ENCODE measurements at regions not wholly inside any gene's neighbourhood (a gene's known extent, or its start where the extent isn't known, plus 50 kb on each side); places are given as distances from the start of the nearest gene placed in this dataset.

DNA sequence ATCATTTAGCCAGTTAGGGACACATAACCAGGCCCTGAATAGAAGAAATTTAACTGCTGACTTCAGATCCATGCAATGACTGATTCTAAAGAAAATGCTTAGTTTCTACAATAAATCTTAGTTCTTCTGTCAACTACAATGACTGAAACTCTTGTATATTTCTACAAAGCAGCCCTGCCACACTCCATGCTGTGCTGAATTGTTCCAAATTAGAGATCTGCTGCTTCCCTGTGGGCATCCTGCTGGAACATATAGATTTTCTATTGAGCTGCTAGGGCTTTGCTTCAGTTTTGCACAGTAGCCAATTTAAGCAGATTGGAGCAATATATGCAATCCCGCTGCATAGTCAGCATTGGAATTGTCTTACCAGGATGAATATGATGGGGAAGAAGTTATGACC is 312.8 kb upstream of the SMIM31 start:
- no peak for DNase-seq

DNA sequence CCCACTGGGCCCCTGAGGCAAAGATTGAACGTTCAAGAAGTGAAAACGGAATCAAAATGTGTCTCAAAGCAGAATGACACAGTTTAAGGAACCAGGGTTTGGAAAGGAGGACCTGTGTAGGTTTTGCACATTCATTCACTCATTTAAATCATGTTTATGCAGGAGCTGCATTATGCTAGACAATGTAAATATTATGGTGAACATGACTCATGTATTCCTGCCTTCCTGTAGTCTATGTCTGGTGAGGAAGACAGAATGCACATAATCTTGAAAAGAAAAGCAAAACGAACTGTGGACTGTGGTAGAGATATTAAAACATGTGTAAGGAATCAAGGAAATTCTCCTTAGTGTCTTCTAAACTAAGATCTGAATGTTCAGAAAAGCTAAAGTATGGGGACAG is 311.8 kb upstream of the SMIM31 start:
- DNase-seq = no peak

DNA sequence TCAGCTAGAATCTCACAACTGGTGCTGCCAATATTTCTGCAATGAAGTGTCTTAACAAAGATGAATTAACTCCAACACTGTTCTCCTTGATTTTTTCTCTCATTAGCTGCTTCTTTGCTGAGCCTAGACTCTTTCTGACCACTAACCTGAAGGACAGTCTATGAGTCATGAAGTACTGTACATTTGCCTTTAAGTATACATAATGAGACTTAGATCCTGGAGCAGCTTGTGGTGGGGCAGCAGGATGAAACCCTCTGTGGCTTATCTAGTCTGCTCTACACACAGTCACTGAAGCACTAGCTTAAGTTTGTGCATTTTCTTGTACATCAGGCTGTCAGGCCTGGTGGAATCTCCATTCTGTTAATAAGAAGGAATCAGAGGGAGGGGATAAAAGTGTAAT is 307.4 kb upstream of the SMIM31 start:
- no peak for DNase-seq

DNA sequence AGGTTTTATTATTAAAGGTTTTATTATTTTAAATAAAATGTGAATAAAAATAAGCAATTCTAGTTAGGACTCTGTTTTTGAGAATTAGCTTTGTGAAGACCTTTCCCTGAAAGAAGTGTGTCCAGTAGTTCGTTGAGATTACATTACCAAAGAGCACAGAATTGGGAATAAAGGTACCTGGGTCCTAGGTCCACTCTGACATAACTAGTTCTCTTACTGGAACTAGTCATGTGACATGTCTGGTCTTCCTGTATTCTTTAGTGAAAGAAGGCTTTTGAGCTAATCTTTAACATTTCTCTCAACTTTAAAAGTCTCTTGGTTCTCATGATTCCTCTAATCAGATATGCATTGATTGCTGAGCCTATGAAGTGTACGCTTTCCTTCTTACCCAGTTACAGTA is 292.0 kb upstream of the SMIM31 start:
- DNase-seq = no peak

DNA sequence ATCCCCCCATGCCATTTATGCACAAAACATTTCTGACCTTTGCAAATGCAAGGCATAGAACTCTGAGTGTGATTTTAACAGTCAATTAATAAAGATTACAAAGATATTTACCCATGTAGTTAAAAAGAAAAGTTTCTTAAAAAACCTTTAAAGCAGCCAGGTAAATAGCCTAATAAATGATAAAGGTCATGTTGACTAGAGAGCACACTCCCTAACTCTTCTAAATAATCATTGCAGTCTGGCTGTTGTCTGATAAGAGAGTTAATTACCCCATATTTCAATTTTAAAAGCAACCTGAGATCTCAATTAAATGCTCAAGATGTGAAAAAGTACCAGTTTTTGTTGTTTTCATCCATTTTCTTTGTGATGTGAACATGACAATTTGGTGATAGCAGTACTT is 291.5 kb upstream of the SMIM31 start:
- DNase-seq = no peak

DNA sequence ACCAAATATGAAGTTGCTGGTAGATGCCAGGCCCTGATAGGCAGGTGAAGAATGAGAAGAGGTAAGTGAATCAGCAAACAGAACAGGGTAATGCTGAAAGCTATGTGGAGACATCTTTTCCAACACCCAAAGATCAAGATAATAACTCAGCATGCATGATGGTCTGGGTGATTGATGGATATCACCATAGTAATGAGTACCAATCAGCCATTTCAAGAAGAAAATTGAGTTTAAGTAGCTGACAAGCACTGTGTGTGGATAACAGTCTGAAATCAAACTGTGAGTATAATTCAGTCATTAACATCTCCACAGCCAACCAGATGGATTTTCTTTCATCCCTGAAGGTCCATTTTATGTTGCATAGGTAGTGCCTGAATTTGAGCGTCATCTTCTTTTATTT is 289.6 kb upstream of the SMIM31 start:
- no peak for DNase-seq

DNA sequence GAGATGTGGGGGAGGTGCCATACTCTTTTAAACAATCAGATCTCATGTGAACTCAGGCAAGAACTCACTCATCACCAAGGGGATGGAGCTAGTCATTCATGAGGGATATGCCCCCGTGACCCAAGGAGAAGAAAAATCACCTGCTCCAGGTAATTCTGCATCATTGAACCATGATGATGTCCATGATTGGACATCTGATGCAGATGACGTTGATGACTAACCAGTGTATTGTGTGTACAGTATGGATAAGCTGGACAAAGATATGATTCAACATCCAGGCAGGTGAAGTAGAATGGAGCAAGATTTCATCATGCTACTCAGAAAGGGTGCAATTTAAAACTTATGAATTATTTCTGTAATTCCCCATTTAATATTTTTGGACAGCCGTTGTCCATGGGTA is 286.4 kb upstream of the SMIM31 start:
- no peak for DNase-seq

DNA sequence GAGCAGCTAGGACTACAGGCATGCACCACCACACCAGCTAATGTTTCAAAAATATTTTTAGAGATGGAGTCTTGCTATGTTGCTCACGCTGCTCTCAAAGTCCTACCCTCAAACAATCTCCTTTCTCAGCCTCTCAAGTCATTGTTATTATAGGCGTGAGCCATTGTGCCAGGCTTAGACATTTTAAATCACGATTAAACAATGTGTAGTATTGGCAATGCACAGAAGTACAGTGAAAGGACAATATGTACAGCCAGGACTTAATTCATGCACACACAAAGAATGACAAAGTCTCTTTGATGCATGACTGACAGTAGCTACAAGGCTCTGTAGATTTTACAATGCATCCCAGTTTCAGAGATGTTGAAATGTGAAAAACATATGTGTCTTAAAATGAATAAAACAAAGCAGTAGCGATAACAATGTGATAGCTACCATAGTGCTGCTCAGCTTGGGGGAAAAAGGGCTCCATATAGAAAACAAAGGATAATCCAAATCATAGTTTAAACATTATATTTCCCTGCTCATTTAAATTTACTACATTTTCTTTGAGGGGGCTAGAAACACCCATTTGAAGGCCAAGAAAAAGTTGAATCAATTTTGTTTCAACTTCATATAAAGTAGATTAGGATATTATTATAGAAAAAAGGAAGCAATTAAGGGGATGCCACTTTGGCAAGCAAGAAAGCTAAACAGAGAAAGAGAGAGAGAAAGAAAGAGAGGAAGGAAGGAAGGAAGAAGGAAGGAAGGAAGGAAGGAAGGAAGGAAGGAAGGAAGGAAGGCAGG is 272.4 kb upstream of the SMIM31 start:
- no peak for DNase-seq

DNA sequence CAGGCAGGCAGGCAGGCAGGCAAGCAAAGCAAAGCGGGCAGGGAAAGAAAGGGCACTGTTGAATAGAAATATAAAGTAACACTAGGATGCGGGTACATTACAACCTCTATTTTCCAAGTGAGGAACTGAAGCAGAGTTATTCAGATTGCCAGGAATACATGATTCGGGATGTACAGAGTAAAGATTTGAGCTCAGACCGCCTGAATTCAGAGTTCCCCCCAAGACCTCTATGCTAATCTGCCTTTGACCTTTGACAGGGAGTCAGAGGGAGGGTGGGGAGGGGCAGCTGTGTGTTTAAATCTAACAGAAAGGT is 271.9 kb upstream of the SMIM31 start:
- DNase-seq = no peak

DNA sequence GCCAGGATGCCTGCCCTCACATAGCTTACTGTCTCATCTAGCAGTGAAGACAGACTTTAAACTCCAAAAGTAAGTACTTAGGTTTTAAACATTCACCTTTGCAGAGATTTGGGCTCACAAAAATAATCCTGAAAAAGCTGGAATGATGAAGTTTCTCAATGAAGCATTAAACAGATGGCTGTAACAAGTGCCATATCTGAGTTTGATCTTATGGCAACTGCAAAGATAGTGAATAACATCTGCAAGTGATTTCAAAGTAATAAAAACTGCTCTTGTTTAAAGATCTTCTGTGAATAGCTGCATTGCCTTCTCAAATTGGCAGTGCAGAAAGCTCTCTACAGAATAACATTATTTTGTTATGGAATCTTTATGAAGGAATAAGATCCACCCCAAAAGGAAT is 271.2 kb upstream of the SMIM31 start:
- DNase-seq = no peak

DNA sequence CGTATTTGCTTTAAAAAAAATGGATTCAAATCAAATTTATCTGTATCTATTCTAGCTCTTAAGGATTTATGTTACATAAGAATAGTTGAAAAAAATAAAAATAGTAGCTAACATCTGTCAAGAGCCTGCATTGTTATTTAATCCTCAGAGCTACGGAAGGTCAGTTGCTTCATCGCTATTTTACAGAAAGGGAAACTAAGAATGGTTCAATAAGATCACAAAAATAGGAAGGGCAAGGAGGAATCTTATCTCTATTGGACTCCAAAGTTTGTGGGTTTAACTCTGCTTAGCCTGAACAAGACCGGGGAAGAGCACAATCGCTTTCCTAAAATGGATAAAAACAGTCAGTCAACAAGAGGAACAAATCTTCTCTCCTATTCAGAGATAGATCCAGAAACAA is 270.2 kb upstream of the SMIM31 start:
- DNase-seq = no peak

DNA sequence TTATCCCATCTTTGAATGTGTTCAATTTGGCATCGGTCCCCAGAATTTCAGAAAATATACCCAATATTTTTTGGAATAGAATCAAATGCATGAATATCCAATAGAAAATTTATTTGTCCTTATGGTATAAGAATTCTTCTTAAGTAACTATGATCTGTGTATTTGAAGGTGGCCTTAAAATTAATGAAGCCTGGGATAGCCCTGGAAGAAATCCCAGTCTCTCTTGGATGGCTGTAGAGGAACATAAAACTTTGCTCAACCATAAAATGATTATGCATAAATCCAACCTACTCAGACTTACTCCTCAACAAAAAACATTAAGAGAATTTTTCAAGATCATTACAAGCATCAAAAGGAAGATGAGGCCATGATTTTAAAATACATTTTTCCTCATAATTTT is 269.4 kb upstream of the SMIM31 start:
- no peak for DNase-seq

DNA sequence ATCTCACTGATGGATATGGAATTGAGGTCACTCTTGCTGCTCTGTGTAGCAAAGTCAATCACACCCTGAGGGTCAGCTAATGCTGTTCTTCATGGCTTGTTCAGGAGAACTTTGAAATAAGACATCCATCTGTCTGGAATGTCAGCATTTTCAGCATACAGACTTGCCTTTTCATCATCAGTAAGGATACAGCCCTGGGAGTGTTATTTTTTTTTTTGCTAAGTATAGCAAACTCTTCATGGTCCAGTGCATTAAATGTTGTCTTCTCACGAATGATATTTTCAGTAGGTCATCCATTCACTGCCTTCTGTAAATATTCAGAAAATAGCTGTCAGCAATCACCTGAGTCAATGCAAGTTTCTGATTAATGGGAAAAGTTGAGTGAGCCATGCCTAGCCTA is 268.8 kb upstream of the SMIM31 start:
- no peak for DNase-seq

DNA sequence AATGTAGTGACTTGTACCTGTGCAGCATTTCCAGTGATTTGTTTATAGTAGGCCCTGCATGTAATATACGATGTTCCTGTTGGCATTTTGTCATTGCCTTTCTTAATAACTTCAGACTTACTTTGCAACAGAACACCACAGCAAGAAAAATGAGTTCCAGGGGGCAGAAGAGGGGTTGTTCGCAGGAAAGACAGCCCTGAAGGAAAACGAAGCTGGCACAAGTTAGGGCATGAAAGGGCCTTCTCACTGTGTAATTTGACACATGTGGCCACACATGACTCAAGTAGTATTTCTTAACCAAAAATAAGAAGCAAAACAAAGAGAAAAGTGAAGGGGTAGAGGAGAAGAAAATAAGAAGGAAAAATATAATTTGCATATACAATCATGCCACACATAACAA is 265.8 kb upstream of the SMIM31 start:
- DNase-seq = no peak

DNA sequence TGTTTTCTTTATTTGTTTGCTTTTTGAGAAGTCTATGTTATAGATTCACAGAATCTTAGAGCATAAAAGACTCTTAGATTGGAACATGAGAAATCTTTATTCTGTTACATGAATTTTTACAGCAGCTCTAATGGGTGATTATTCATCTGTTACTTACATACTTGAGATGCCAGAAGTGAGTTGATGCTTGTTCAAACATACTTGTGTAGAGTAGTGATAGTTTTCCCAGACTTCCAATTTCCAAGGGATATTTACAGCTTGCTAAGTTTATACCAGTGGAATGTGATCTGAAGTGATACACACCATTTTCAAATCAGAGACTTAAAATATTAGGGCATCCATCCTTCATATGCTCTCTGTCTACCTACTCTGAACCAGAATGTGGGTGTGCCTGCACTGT is 252.9 kb upstream of the SMIM31 start:
- DNase-seq = no peak

DNA sequence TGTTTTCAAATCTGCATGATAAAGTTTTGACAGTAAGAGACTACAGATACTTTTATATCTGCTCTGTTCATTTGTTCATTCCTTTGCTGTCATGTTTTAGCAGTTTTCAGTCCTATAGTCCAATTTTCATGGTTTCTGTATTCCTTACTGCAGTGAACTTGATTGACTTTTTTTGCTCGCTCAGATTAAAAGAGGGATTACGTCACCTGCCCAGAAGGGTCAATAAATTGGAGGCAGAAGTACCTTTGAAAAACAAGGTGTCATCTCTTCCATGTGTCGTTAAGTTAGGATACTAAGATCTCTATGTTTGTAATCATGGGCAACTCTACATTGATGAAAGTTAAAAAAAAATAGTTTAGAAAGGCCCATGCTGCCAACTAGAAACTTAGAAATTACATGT is 250.1 kb upstream of the SMIM31 start:
- no peak for DNase-seq

DNA sequence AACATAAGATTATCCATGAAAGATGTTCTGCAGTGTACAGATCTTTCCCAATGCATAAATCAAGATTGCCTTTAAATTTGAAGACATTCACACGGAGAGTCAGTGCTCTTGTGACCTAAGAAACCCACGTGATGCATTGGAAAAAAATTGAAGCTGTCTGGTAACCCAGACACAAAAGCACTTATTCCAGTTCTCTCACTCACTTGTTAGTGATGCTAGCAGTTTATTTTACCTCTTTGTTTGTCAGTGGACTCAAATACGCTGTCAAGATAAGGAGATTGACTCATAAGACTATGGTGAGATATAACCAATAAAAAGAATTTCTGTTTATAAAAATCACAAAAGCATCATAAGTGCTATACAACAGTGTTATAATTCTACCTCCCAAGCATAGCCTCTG is 245.8 kb upstream of the SMIM31 start:
- DNase-seq = no peak

DNA sequence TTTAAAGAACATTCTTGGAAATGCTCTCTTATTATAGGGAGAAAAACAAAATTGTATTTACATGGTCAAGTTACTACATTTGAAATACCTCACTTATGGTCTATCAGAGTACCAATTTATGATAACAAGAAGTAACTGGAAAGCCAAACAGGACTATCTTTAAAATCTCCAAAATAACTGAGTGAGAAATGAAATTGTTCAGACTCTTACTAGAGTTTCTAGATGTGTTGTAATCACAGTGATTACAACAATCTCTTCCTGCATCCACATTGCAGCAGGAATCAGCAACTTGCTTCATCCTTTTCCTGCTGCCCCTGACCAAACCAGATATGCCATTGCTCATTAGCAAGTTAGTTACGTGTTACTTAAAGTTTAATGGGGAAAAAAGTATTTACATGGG is 245.2 kb upstream of the SMIM31 start:
- no peak for DNase-seq

DNA sequence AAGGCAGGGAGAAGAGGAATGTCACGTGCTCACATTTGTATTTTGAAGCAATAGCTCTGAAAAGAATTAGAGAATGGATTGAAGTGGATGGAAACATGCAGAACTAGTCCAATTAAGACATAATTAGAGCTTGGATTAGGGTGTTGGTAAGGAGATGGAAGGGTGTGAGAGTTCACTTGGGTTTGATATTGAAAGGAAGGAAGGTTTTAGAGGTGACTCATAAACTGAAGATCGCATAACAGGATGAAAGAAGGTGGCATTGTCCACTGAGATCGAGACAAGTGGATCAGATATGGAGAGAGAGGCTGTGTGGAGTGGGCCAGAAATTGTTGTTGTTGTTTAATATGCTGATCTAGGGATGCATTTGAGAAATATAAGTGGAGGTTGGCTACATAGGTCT is 244.0 kb upstream of the SMIM31 start:
- DNase-seq = no peak

DNA sequence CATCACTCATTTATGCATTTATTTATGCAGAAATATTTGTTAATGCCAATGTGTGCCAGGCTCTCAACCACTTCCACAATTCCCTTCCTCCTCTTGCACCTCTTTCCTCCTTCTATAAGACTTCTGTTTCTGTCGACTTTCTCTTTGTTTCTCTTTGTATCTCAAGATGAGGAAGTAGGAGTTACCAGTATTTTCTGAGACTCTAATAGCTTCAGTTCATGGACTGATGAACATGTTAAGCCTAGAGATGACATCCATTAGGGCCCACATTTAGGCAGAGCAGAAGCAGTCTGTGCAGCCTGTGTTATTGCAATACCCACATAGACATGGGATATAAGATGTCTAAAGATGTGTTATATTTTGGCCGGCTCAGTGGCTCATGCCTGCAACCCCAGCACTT is 241.8 kb upstream of the SMIM31 start:
- DNase-seq = no peak

DNA sequence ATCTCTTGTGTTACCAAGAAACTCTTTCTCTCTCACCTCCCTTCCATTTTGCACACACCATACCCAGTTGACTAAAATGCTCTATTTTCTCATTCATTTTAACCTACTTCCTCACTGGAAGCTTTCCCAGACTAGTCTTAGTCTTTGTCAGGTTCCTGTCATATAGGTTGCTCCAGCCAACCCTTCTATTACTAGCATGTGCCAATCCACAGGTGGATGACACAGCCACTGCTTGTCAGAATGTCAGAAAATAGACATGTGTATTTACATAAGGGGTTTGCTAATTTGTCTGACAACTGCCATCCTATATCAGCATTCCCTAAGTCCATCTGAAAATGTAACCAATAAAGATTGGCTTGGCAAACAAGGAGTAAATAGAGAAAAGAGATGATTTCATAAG is 239.2 kb upstream of the SMIM31 start:
- DNase-seq = no peak

DNA sequence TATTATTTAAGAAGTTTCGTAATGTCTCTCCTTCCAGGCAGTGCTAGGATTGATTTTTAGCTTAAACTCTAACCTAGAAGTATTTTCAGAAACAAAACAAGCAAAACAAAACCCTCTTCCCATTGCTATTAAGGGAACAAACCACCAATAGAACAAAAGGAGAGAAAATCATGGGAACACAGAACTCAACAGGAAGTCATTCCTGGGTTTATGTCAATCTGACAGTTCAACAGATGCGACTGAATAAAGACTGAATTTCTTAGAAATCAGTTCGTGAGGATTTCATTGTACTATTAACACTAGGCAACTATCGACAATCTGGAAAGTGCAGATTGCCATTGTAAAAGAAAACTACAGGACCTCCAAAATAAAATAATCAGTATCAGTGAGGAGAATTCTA is 229.1 kb upstream of the SMIM31 start:
- no peak for DNase-seq

DNA sequence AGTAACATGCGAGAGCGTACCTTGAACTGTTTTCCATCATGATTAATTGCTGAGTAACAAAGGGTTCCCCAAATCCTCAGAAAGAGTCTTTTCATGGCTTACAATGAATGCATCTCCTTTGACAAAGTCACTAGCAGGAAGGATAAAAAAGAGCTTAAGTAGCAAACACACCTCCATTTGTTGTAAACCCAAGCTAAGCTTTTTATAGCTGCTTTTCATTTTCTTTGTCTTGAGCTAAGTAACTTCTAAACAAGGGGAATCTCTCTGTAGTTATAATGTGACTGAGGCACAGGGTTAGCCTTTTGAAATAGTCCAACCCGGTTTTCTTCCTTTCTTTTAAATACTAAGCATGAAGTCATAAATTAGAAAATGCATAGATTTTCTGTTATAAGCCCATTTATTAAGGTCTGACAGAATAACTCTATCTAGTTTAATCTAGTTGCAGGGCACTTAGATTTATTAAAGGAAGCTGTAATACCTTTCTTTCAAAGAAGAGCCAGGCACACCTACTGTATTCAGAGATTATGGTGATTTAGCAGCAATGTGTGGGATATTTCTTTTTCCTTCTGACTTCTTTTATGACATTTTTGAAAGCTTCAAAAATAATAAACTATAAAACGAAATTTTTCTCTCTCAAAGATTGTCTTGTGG is 226.9 kb upstream of the SMIM31 start:
- DNase-seq = no peak

DNA sequence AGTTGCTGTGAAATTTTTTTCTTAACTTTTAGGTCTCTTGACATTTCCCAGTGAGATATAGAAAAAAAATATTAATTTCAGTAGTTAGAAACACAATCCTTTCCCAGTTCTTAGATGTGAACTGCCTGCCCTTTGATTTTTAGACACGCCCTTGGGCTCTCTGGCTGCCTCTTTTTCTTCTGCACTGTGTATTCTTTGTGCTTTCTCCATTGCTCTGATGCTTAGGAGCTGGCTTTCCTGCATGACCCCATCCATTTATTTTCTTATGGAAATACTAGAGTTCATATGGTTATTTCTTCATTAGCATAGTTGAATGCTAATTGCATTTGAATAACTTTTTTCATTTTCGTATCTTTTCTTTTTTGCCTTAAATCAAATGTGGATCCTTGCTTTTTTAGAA is 224.9 kb upstream of the SMIM31 start:
- DNase-seq = no peak

DNA sequence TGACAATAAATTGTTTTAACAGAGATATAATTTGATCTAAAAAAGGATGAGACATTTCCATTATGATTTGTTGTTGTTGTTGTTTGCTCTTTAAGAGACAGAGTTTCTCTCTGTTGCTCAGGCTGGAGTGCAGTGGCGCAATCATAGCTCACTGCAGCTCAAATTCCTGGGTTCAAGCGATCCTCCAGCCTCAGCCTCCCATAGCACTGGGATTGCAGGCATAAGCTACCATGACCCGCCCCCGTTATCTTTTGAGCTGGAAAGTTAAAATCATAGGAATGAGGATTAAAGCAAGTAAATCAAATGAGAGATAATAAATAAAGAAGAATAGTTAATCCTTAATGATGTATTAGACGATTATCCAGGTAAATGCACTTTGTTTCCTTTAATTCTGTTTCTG is 224.4 kb upstream of the SMIM31 start:
- no peak for DNase-seq
